Lower leg skin (tissue), 3 donors: ENCODE measurements at regions not wholly inside any gene's neighbourhood (a gene's known extent, or its start where the extent isn't known, plus 50 kb on each side); places are given as distances from the start of the nearest gene placed in this dataset.

ENCODE experiments used
- CTCF ChIP-seq, 3 donors: fragments of 450-650 bp; IDR thresholded peaks; one replicate each; pipeline ENCODE4 v1.5.1; 2016; ENCODE audit warnings: antibody characterized with exemption in 3 of 3, mild to moderate bottlenecking in 3 of 3, moderate library complexity in 2 of 3
- POLR2A ChIP-seq, 2 donors: fragments of 450-650 bp; IDR thresholded peaks; one replicate each; pipeline ENCODE4 v1.6.1; 2016 to 2017; ENCODE audit warnings: antibody characterized with exemption in 2 of 2, mild to moderate bottlenecking in 1 of 2, moderate library complexity in 1 of 2

- TF ChIP-seq POLR2A (IDR thresholded peaks at IDR 0.05) (no peak), CTCF (IDR thresholded peaks at IDR 0.05) (no peak)
Measured at GRCh38 chr4:170497689-170498088, 407.9 kb upstream of the AADAT start.
